SK-N-SH (cell line): ENCODE measurements at regions not wholly inside any gene's neighbourhood (a gene's known extent, or its start where the extent isn't known, plus 50 kb on each side); places are given as distances from the start of the nearest gene placed in this dataset.

ENCODE experiments used
- CTCF ChIA-PET: fragments of 300-600, 350-600 bp; formaldehyde crosslinking; extraction: SDS; loops from one replicate; lab custom pipeline; 2021; lab: Yijun Ruan, JAX
- POLR2A ChIA-PET: fragments of 350-600 bp; sonication (Branson Sonifier 250); formaldehyde crosslinking; extraction: SDS; loops from one replicate; lab custom pipeline; 2020; ENCODE audit warnings: antibody characterized with exemption, inconsistent platforms; lab: Yijun Ruan, JAX
- DNase-seq: peaks from one replicate; pipeline ENCODE4 v3.0.0; 2012
- H2AFZ ChIP-seq: fragments of 200-600 bp; sonication (generic); 2 replicates; pipeline ENCODE4 v1.8.1; 2016; ENCODE audit warnings: antibody characterized with exemption, mild to moderate bottlenecking, low read depth
- H3F3A ChIP-seq: fragments of 200-600 bp; sonication (generic); replicated peaks from 2 replicates; pipeline ENCODE3; 2016; ENCODE audit warnings: antibody characterized with exemption, mild to moderate bottlenecking; ENCODE audit not compliant: insufficient read depth
- H3K27ac ChIP-seq, 2 experiments: fragments of 200-500 bp in 1 of 2; fragments of 200-600 bp in 1 of 2; sonication (Bioruptor generic) in 1 of 2; sonication (generic), shearing (Covaris generic) in 1 of 2; 2 replicates each; pipeline versions ENCODE4 v1.5.1 to v1.6.1; 2014 to 2016; ENCODE audit warnings: low read depth in 2 of 2, inconsistent platforms in 1 of 2, low read length in 1 of 2, mild to moderate bottlenecking in 1 of 2, mixed read lengths in 1 of 2
- H3K27me3 ChIP-seq: fragments of 200-600 bp; sonication (generic), shearing (Covaris generic); 2 replicates; pipeline ENCODE4 v1.6.1; 2016; ENCODE audit warnings: mixed run types; ENCODE audit not compliant: insufficient read depth
- H3K36me3 ChIP-seq, 2 experiments: fragments of 200-500 bp in 1 of 2; fragments of 200-600 bp in 1 of 2; sonication (Bioruptor generic) in 1 of 2; sonication (generic) in 1 of 2; replicated peaks in 1 of 2; 2 replicates each; pipeline versions ENCODE3 to v1.5.1; 2014 to 2016; ENCODE audit warnings: low read length in 1 of 2, mild to moderate bottlenecking in 1 of 2; ENCODE audit not compliant: insufficient read depth in 2 of 2, control insufficient read depth in 1 of 2
- H3K4me1 ChIP-seq, 2 experiments: fragments of 200-500 bp in 1 of 2; fragments of 200-600 bp in 1 of 2; sonication (Bioruptor generic) in 1 of 2; sonication (generic), shearing (Covaris generic) in 1 of 2; 2 replicates each; pipeline versions ENCODE4 v1.5.1 to v1.6.1; 2014 to 2016; ENCODE audit warnings: low read depth in 1 of 2, low read length in 1 of 2, mixed run types in 1 of 2; ENCODE audit not compliant: insufficient read depth in 2 of 2, control insufficient read depth in 1 of 2
- H3K4me2 ChIP-seq: fragments of 200-600 bp; sonication (generic), shearing (Covaris generic); 2 replicates; pipeline ENCODE4 v1.6.1; 2017; ENCODE audit warnings: mixed run types
- H3K4me3 ChIP-seq, 2 experiments: fragments of 200-500 bp in 1 of 2; fragments of 200-600 bp in 1 of 2; sonication (Bioruptor generic) in 1 of 2; sonication (generic), shearing (Covaris generic) in 1 of 2; 2 replicates each; pipeline versions ENCODE4 v1.5.1 to v1.8.1; 2014 to 2016; ENCODE audit warnings: low read depth in 2 of 2, inconsistent platforms in 1 of 2, low read length in 1 of 2, mild to moderate bottlenecking in 1 of 2, mixed read lengths in 1 of 2, moderate library complexity in 1 of 2
- H3K79me2 ChIP-seq: fragments of 200-600 bp; sonication (generic); 2 replicates; pipeline ENCODE4 v1.8.1; 2017; ENCODE audit warnings: mild to moderate bottlenecking; ENCODE audit not compliant: insufficient read depth
- H3K9ac ChIP-seq: fragments of 200-600 bp; sonication (generic); 2 replicates; pipeline ENCODE4 v1.6.1; 2017; ENCODE audit warnings: mixed run types
- H3K9me2 ChIP-seq: fragments of 200-600 bp; sonication (generic); 2 replicates; pipeline ENCODE4 v1.6.1; 2017; ENCODE audit warnings: mixed run types
- H3K9me3 ChIP-seq: fragments of 200-600 bp; sonication (generic); 2 replicates; pipeline ENCODE4 v1.6.1; 2017; ENCODE audit warnings: mixed run types, mild to moderate bottlenecking, moderate library complexity
- H4K20me1 ChIP-seq: fragments of 200-600 bp; sonication (generic); 2 replicates; pipeline ENCODE4 v1.6.1; 2017; ENCODE audit warnings: mild to moderate bottlenecking, mixed run types; ENCODE audit not compliant: insufficient read depth
- CTCF ChIP-seq: fragments of 200-600 bp; sonication (generic); IDR thresholded peaks from 2 replicates; pipeline ENCODE4 v1.6.1; 2017; ENCODE audit warnings: antibody characterized with exemption, mild to moderate bottlenecking, moderate library complexity
- FOXM1 ChIP-seq: IDR thresholded peaks from 2 replicates; pipeline ENCODE4 v1.4.0; 2012; ENCODE audit warnings: low read depth, mild to moderate bottlenecking
- GATA2 ChIP-seq: sonication (generic); formaldehyde crosslinking; IDR thresholded peaks from 2 replicates; pipeline ENCODE4 v1.5.0; 2020; ENCODE audit warnings: mild to moderate bottlenecking, missing genetic modification reagents
- JUND ChIP-seq: IDR thresholded peaks from 2 replicates; pipeline ENCODE4 v1.4.0; 2012
- MAX ChIP-seq: IDR thresholded peaks from 2 replicates; pipeline ENCODE4 v1.4.0; 2012; ENCODE audit warnings: low read depth
- MEF2A ChIP-seq: IDR thresholded peaks from 2 replicates; pipeline ENCODE4 v1.4.0; 2012; ENCODE audit warnings: low read depth, borderline replicate concordance
- MXI1 ChIP-seq: IDR thresholded peaks from 2 replicates; pipeline ENCODE4 v1.6.1; 2012; ENCODE audit warnings: mild to moderate bottlenecking, low read depth, low read length, improper control_type of control experiment
- NFIC ChIP-seq: IDR thresholded peaks from 2 replicates; pipeline ENCODE4 v1.4.0; 2012; ENCODE audit warnings: borderline replicate concordance
- RAD21 ChIP-seq: IDR thresholded peaks from 2 replicates; pipeline ENCODE4 v1.6.1; 2012; ENCODE audit warnings: mild to moderate bottlenecking, low read length
- RXRA ChIP-seq: IDR thresholded peaks from 2 replicates; pipeline ENCODE4 v1.4.0; 2012; ENCODE audit warnings: low read depth, mild to moderate bottlenecking, borderline replicate concordance
- SIN3A ChIP-seq: IDR thresholded peaks from 2 replicates; pipeline ENCODE4 v1.6.1; 2012; ENCODE audit warnings: low read depth, mild to moderate bottlenecking, low read length, moderate library complexity, borderline replicate concordance
- USF1 ChIP-seq: IDR thresholded peaks from 2 replicates; pipeline ENCODE4 v1.4.0; 2012; ENCODE audit warnings: low read depth, borderline replicate concordance
- ZBTB33 ChIP-seq: IDR thresholded peaks from 2 replicates; pipeline ENCODE4 v1.4.0; 2012; ENCODE audit warnings: low read depth, borderline replicate concordance
- WGBS: methylation state at CpG from one replicate; pipeline ENCODE4 v1.1.6; 2017; ENCODE audit warnings: low lambda C conversion rate; 5-methylcytosine and 5-hydroxymethylcytosine counted together

- no peak overlapping the region for H3K27ac ChIP-seq
- CTCF ChIA-PET: no interaction called here
- no peaks in the 10 kb centered on the region for H3K36me3 ChIP-seq
- no peak overlapping the region for H3K4me3 ChIP-seq
- H3K9me2 ChIP-seq: no peaks in the 10 kb centered on the region
- H4K20me1 ChIP-seq: no peaks in the 10 kb centered on the region
- H3K9ac ChIP-seq: no peak overlapping the region
- peaks cover 23% of the 10 kb centered on the region; the same call in 1 of the 2 replicates for H3K27me3 ChIP-seq
- no peaks in the 10 kb centered on the region for H3F3A ChIP-seq
- H3K4me2 ChIP-seq: no peak overlapping the region
- WGBS: 1% methylated on average over 5 of the region's 5 CpGs
- H3K79me2 ChIP-seq: no peaks in the 10 kb centered on the region
- no peaks in the 10 kb centered on the region for H3K4me1 ChIP-seq
- no peak overlapping the region for H2AFZ ChIP-seq
- no peak for DNase-seq
- no peaks in the 10 kb centered on the region for H3K9me3 ChIP-seq
- POLR2A ChIA-PET: no interaction called here
- TF ChIP-seq RXRA (no peak), JUND (no peak), GATA2 (no peak), SIN3A (no peak), RAD21 (no peak)
These were observed 354.6 kb upstream of the AGA start for GRCh38 chr4:177796841-177797240.

GRCh38 chr4:177798161-177798560, 355.9 kb upstream of the AGA start:
- 0% methylated on average over 1 of the region's 1 CpG for WGBS
- no peaks in the 10 kb centered on the region for H3K4me1 ChIP-seq
- no peak overlapping the region for H3K27ac ChIP-seq
- H4K20me1 ChIP-seq: no peaks in the 10 kb centered on the region
- CTCF ChIA-PET: no interaction called here
- no peak for TF ChIP-seq NFIC
- TF ChIP-seq USF1: no peak
- TF ChIP-seq MEF2A: no peak
- TF ChIP-seq MAX: no peak
- TF ChIP-seq CTCF: no peak
- no peak for TF ChIP-seq MXI1
- TF ChIP-seq RXRA: no peak
- no peak for TF ChIP-seq FOXM1
- no peak for TF ChIP-seq ZBTB33
- no peaks in the 10 kb centered on the region for H3K79me2 ChIP-seq
- peaks cover 19% of the 10 kb centered on the region; the same call in 1 of the 2 replicates for H3K27me3 ChIP-seq
- POLR2A ChIA-PET: no interaction called here
- H2AFZ ChIP-seq: no peak overlapping the region
- H3K9ac ChIP-seq: no peak overlapping the region
- H3K9me3 ChIP-seq: no peaks in the 10 kb centered on the region
- no peaks in the 10 kb centered on the region for H3K9me2 ChIP-seq
- DNase-seq: no peak
- H3K36me3 ChIP-seq: no peaks in the 10 kb centered on the region
- H3K4me3 ChIP-seq: no peak overlapping the region
- H3K4me2 ChIP-seq: no peak overlapping the region
- no peaks in the 10 kb centered on the region for H3F3A ChIP-seq
